RWPE1 (cell line): ENCODE measurements at regions not wholly inside any gene's neighbourhood (a gene's known extent, or its start where the extent isn't known, plus 50 kb on each side); places are given as distances from the start of the nearest gene placed in this dataset.

Experiments used
- CTCF ChIA-PET: fragments of 350-600 bp; sonication (Branson Sonifier 250); formaldehyde crosslinking; extraction: SDS; loops from one replicate; lab custom pipeline; 2021; lab: Yijun Ruan, JAX
- POLR2A ChIA-PET: fragments of 400-600 bp; formaldehyde crosslinking; extraction: SDS; loops from one replicate; lab custom pipeline; 2020; ENCODE audit warnings: antibody characterized with exemption; ENCODE audit not compliant: low non-redundant PET; lab: Yijun Ruan, JAX
- DNase-seq: peaks from one replicate; pipeline ENCODE4 v3.0.0; 2012; ENCODE audit warnings: low spot score
- H3K27ac ChIP-seq: fragments of 450-650 bp; 2 replicates; pipeline ENCODE4 v1.5.1; 2017
- CTCF ChIP-seq: fragments of 450-650 bp; conservative IDR thresholded peaks from 2 replicates; pipeline ENCODE4 v1.5.1; 2017; ENCODE audit warnings: low read depth, mild to moderate bottlenecking

- DNase-seq = no peak
- ChIA-PET POLR2A (no interaction called here), CTCF (no interaction called here)
- no peak for TF ChIP-seq CTCF
- no peak overlapping the region for H3K27ac ChIP-seq
These were observed 140.3 kb upstream of the CHD1 start for GRCh38 chr5:99068944-99069650.

- POLR2A ChIA-PET = no interaction called here
- CTCF ChIA-PET = no interaction called here
- DNase-seq = no peak
- H3K27ac ChIP-seq = no peak overlapping the region
- TF ChIP-seq CTCF = no peak
These were observed 134.9 kb upstream of the CHD1 start for GRCh38 chr5:99063737-99064136.

GRCh38 chr5:99061711-99062110 lies 132.9 kb upstream of the CHD1 start:
- POLR2A ChIA-PET = no interaction called here
- DNase-seq = peak; percentile 37

GRCh38 chr5:99061299-99061698 lies 132.5 kb upstream of the CHD1 start:
- CTCF ChIA-PET = interaction anchor here (0.6 to 2.2 kb wide), 6 partner anchors 12 to 208 kb away, joined by 3 to 13 read pairs (median 4); no protein-coding TSS in a partner anchor
- no peak for DNase-seq
- H3K27ac ChIP-seq = peak overlapping the region; percentile 66
- no peak for TF ChIP-seq CTCF
- POLR2A ChIA-PET = no interaction called here

More at GRCh38 chr5:99061711-99062110, 132.9 kb upstream of the CHD1 start:
- TF ChIP-seq CTCF = no peak
- H3K27ac ChIP-seq = peak overlapping the region; percentile 66
- CTCF ChIA-PET = interaction anchor here (0.6 to 2.2 kb wide), 6 partner anchors 12 to 1478 kb away, joined by 3 to 13 read pairs (median 4); no protein-coding TSS in a partner anchor

GRCh38 chr5:99060306-99061261 lies 131.8 kb upstream of the CHD1 start:
- ChIA-PET POLR2A (interaction anchor here (0.7 kb wide), 1 partner anchor 89 kb away, joined by 3 read pairs; no protein-coding TSS in a partner anchor), CTCF (interaction anchor here (0.6 to 2.2 kb wide), 16 partner anchors 10 to 1459 kb away, joined by 3 to 13 read pairs (median 3); no protein-coding TSS in a partner anchor)
- H3K27ac ChIP-seq = no peak overlapping the region
- peak; percentile 78 for DNase-seq
- peak; percentile 96 for TF ChIP-seq CTCF

- no peak for TF ChIP-seq CTCF
- ChIA-PET CTCF (interaction anchor here (0.6 to 2.2 kb wide), 4 partner anchors 155 to 273 kb away, joined by 3 to 13 read pairs (median 4); no protein-coding TSS in a partner anchor), POLR2A (interaction anchor here (0.7 kb wide), 1 partner anchor 88 kb away, joined by 3 read pairs; no protein-coding TSS in a partner anchor)
- H3K27ac ChIP-seq = no peak overlapping the region
- DNase-seq = no peak
These were observed 130.9 kb upstream of the CHD1 start for GRCh38 chr5:99059685-99060084.
